ENCODE measurements at regions not wholly inside any gene's neighbourhood (a gene's known extent, or its start where the extent isn't known, plus 50 kb on each side); places are given as distances from the start of the nearest gene placed in this dataset.

DNA sequence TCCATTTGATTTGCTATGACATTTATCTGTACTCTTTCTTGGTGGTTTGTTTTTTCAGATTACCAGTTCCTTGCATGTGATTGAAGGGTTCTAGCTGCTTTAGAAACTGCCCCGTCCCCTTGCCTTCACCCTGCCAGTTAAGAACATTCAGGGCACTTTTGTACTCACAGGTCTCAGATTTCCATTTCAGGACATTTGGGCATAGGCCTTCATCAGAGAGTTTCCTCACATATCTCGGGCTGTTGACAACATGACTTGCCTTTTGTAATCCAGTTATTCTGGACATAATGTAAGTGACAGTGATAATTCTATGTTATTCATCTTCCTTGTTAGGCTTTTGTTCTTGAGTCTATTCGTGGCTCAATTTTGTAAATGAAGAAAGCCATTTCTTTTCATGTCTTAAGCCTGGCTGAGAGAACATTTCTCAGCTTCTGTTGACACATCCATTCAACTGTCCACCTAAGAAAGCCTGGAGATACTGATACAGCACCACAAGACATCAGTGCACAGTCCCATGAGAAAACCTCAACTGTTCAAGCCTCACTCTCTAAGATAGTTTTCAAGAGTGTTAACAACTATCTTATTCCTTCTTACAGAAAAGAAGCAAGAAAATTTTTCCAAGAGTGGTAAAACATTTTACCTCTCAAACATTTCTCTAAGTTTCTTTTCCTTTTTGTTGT is 209.3 kb upstream of the SGK1 start (continued):
- TF ChIP-seq BACH1 (IDR thresholded peaks at IDR 0.05; ENCODE audit: low read length) (no peak), KDM4A (IDR thresholded peaks at IDR 0.05; ENCODE audit: low read depth, low read length, severe bottlenecking) (no peak), RFX5 (IDR thresholded peaks at IDR 0.05; ENCODE audit: borderline replicate concordance, low read depth, low read length) (no peak), PHF8 (conservative IDR thresholded peaks at IDR 0.05; ENCODE audit: low read depth, low read length) (no peak), JUN (IDR thresholded peaks at IDR 0.05; ENCODE audit: low read depth, low read length) (no peak)
